ENCODE measurements at regions not wholly inside any gene's neighbourhood (a gene's known extent, or its start where the extent isn't known, plus 50 kb on each side); places are given as distances from the start of the nearest gene placed in this dataset.
"Not testable (repeated sequence)": the region's sequence is repeated elsewhere in the genome, so short reads cannot be mapped to it uniquely, and the experiment has no call there.

GRCh38 chr4:149870008-149870407 lies 54.4 kb upstream of the IQCM start:
- no peak for DNase-seq

DNA sequence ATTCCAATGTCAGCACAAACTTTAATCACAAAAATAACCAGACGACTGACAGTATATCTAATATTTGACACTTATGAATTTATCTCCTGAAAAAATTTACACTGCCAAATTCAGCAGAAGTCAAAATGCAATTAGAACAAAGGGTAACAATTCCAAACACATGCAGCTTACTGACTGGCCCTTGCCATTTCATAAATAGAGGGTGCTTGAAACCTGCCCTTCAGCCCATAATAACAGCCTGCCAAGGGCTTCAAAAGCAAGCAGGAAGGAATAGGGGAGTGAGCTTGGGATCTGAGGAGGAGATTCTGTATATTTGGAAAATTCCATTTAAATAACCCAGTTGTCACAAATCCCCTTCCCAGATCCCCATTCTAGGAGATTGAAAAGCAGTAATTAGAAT lies 66.1 kb upstream of the IQCM start:
- no peak for DNase-seq

GRCh38 chr4:149882251-149882650 lies 66.6 kb upstream of the IQCM start:
- DNase-seq: no peak

DNA sequence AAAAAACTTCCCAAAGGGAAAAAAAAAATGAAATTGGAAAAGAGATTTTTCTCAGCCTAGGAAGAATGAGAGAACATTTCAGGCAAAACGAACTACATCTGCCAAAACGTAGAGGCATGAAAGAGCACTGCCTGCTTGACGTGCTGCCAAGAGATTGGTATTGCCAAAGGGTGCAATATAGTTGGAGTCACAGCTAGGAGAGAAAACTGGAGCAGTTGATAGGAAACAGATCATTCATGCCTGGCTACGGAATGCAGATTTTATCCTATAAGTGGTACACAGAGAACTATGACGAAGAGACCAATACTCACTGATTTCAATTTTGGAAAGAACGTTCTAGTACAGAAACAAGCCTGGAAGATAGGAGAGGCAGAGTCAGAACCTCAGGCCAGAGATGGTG lies 68.4 kb upstream of the IQCM start:
- DNase-seq: no peak

GRCh38 chr4:149884529-149885181 lies 69.0 kb upstream of the IQCM start:
- no peak for DNase-seq

GRCh38 chr4:149885896-149886295 lies 70.3 kb upstream of the IQCM start:
- DNase-seq: no peak

DNA sequence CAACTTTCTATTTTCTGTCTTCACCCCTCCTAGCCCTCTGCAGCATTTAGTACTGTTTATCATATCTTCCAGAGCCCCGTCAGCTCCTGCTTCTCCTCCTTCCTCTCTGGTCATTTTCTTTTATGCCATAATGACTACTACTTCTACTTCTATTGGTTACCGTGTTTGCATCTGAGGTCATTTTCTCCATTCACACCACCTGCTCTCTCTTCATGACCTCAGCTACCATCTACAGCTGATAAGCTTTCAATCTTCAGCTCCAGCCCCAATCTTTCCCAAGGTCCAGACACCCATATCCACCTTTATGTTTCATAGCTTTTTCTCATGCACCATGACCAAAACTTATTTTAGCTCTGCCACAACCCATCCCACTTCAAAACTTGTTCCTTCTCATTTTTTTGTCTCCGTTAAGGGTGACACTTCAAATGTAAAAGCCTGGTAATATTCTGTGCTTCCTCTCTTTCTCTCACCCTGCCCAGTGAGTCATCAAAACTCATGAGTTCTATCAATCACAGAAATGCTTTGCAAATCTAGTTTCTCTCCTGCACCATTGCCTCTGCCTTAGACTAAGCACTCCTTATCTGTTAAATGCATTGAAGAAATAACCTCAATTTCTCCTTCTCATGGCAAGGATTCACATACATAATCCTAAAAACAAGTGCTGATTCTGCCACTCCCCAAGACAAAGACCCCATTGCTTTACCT lies 71.3 kb upstream of the IQCM start:
- DNase-seq: no peak

- no peak for DNase-seq
Observed at GRCh38 chr4:149889991-149890390, 74.3 kb upstream of the IQCM start.

DNA sequence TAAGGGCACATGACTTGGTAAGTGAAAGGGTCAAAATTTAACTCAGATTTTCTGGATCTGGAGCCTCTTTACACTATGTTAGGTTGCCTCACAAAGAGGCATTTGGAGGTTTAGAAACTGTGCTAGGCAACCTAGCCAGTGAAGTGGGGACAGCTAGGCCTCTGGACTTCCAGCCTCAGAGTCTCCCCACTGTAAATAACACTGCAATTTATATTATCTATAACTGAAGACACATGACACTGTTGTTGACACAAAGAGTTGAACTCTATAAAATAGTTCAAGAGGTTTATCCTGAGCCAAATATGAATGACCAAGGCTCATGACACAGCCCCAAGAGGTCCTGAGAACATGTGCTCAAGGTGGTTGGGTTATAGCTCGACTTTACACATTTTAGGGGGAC lies 74.9 kb upstream of the IQCM start:
- DNase-seq: no peak

- no peak for DNase-seq
Observed at GRCh38 chr4:149891426-149891825, 75.8 kb upstream of the IQCM start.

DNA sequence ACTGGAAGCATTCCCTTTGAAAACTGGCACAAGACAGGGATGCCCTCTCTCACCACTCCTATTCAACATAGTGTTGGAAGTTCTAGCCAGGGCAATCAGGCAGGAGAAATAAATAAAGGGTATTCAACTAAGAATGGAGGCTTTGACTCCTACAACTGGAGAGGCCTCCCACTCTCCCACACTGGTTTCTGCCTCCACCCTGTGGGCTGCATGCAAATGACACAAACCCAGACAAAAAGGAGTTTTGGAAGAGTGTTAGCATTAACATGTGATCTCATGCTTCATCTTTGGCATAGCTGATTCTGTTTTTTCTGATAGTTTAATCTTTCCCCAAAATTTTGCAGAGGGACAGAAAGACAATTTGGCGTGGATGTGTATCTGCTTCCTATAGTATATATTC lies 80.8 kb upstream of the IQCM start:
- DNase-seq: no peak

- peak; percentile 30 for DNase-seq
Observed at GRCh38 chr4:149897783-149898182, 82.1 kb upstream of the IQCM start.

DNA sequence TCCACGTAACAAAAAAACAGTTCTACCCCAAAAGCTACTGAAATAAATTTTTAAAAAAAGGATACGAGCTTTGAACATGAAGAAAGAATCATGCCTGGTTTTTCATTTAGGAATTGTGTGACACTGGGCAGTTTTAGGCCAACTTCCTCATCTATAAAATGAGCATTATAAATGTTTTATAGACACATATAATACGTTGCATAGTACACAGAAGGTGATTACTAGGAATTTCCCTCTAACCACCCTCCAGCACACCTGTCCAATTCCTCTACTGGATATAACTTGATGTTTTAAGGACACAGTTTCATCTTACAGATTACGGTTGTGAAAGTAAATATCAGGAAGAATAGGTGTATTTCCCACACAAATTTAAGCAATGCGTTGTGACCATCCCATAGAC lies 85.5 kb upstream of the IQCM start:
- no peak for DNase-seq

GRCh38 chr4:149902242-149902641 lies 86.6 kb upstream of the IQCM start:
- DNase-seq: no peak

- DNase-seq: no peak
Observed at GRCh38 chr4:149910177-149910576, 94.5 kb upstream of the IQCM start.

DNA sequence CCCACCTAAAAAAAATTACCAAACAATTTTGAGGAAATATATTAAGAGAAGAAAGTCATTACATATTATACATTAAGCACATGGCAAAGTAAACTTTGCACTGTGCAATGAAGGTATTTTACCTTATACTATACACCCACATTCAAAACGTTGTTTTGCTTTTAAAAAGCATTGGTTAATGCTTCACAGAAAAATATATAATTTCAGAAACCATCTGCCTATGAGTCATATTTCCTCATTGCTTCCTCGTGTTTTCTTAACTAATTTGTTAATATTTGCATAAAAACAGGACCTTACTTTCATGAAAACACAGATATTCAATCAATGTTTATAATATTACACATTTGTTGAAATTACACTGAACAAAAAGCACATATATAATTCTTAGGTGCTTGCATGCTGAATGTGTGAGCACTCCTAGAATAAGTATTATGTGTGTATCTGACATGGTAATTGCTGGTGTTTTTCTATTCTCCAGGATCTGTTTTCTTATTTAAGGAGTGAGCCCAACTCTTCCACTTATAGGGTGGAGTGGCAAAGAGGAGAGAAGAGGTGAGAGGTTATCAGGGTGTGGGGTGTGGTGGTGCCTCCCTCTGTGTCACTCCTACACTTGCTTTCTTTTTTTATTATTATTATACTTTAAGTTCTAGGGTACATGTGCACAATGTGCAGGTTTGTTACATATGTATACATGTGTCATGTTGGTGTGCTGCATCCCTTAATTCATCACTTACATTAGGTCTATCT lies 95.1 kb upstream of the IQCM start:
- no peak for DNase-seq

DNA sequence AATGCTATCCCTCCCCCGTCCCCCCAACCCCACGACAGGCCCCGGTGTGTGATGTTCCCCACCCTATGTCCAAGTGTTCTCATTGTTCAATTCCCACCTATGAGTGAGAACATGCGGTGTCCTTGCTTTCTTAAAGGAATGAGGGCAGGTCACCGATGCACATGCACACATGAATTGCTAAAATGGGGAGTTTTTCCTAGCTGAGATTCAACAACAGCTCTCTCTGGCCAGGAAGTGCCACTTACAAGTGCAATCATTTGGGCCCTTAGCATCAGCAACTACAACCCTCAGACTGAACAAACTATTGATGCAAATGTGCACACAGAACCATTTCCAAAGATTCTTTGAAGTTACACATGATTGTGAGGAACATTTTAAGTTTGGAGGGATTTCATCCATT lies 95.7 kb upstream of the IQCM start:
- DNase-seq: no peak

DNA sequence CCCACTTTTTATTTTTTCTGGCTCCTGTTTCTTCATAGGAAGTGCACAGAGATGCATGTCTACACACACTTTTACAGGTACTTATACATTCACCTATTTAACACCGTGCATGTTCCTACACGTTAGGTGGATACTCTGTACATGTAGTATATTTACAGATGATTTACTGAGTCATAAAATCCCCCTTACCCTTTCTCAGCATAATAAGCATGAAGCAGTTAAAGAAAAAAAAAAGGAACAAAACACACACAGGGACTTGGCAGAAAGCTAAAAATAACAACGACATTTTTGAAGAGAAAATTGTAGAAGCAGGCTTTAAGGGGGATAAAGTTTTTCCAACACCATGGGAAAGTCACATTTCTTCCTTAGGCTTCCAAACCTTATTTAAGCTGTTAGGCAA lies 96.4 kb upstream of the IQCM start:
- peak; percentile 21 for DNase-seq

DNA sequence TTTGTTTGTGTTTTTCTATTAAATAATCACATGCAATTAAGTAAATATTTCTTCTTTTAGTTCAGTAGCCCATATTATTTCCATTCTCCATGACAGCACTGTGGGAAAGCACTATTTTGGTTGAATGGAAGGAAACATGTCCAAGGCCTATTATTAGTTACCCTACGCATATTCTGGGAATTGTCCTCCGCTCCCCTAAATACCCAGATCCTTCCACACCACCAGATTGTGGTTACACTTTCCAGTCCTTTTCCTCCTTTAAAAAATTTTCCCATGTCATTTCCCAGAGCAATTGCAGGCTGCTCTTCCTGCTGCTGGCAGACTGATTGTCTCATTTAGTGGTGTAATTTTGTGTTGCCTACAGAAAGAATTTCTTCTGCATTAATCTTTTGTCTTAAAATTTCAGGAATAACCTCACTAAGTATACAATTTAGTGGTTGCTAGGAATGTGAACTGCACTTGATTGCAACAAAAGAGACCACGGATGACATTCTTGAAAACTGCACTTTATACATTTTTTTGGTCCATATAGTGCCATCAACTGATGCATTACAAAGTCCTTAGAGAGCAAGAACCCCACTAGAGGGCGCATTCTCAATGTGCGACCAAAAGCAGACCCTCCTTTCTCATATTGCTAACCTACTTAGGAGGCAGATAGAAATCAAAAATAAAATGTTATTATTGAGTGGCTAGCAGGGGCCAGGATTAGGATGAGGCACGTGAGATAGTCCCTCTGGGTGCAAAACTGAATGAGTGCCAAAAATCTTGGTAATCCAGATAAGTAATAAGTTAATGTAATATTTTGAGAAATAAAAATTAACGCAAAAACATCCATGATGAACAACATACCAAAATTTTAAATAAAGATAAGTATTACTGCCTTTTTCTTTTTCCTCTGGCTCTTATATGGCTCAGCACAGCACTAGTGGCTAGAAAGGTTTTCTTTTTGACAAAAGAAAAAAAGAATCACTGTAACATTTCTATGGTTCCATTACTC lies 98.8 kb upstream of the IQCM start:
- peak; percentile 21 for DNase-seq

DNA sequence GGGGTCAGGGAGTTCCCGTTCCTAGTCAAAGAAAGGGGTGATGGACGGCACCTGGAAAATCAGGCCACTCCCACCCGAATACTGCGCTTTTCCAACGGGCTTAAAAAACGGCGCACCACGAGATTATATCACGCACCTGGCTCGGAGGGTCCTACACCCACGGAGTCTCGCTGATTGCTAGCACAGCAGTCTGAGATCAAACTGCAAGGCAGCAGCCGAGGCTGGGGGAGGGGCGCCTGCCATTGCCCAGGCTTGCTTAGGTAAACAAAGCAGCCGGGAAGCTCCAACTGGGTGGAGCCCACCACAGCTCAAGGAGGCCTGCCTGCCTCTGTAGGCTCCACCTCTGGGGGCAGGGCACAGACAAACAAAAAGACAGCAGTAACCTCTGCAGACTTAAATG lies 100.1 kb upstream of the IQCM start:
- DNase-seq: not testable (repeated sequence)

GRCh38 chr4:149923736-149924135 lies 108.1 kb upstream of the IQCM start:
- DNase-seq: no peak

DNA sequence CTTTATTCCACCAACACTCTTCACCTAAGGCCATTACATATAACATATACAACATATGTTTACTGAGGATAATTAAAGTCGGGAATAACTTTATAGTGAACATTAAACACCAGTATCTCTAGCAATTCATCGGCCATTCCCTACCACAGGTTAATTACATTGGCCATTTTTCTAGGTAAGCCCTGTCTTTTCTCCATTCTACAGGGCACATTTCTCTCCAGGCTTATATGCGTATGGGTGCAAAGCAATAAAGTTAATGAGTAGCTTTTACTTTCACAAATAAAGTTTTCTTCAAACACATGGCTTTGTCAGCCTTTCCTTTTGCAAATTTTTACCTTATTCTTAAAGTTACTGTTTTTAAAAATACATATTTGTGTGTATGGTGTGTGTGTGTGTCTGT lies 111.9 kb upstream of the IQCM start:
- DNase-seq: no peak

All from left kidney (tissue), 1 donor.